GM19043 (cell line): ENCODE measurements at regions not wholly inside any gene's neighbourhood (a gene's known extent, or its start where the extent isn't known, plus 50 kb on each side); places are given as distances from the start of the nearest gene placed in this dataset.
"Not testable (repeated sequence)": the region's sequence is repeated elsewhere in the genome, so short reads cannot be mapped to it uniquely, and the experiment has no call there.

Source experiments
- ATAC-seq: cut with Tn5 transposase; IDR thresholded peaks from one replicate; pipeline ENCODE4 v1.9.1; 2021; ENCODE audit warnings: low read depth; ENCODE audit not compliant: unreplicated experiment

DNA sequence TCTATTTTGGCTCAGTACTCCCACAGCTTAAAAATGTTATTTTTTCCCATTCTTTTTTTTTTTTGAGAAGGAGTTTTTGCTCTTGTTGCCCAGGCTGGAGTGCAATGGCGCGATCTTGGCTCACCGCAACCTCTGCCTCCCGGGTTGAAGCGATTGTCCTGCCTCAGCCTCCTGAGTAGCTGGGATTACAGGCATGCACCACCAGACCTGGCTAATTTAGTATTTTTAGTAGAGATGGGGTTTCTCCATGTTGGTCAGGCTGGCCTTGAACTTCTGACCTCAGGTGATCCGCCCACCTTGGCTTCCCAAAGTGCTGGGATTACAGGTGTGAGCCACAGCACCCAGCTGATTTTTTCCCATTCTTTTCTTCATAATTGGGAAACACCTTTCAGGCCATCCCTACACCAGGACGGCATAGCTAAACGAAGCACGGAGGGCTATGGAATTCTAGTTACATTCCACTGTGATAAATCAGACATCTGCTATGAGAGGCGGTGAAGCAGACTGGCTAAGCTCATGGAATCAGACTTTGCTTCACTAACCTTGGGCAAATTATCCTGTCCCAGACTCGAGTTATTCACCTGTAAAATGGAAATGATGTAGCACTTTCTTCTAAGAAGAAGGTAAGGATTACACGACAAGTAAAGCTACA lies 68.7 kb upstream of the ZFAND5 start:
- ATAC-seq: not testable (repeated sequence)

DNA sequence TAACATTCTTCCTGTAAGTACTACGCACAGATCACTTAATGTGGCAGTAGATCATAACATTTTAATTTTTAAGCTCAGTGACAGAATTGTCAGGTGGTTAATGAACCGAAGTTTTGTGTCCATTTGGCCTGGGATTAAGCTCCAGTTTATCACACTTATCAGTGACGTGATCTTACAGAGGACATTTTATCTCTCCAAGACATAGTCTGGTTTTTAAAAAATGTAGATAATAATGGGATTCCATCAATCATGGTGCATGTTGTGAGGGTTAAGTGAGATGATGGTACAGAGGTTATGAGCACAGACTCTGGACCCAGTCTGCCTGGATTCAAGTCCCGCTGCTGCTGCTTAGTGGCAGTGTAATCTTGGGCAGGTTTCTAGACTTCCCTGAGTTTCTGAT lies 66.0 kb upstream of the ZFAND5 start:
- no peak for ATAC-seq

DNA sequence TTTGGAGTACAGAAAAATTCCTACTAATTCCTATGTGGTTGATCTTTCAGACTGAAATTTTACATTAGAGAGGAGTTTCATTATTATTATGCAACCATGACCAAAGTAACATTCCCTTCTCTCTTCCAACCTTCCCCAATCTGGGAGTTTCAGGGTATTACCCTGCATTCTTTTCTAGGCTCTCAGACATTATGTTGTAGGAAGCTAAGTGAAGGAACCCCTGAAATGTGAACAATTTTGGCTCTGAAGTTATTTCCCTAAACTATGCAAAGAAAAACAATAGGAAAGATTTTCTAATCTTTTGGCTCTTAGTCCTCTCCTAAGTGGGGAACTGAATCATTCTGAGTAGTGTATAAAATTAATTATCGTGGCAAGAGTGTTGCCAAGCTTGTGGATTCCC lies 63.3 kb upstream of the ZFAND5 start:
- ATAC-seq: no peak

DNA sequence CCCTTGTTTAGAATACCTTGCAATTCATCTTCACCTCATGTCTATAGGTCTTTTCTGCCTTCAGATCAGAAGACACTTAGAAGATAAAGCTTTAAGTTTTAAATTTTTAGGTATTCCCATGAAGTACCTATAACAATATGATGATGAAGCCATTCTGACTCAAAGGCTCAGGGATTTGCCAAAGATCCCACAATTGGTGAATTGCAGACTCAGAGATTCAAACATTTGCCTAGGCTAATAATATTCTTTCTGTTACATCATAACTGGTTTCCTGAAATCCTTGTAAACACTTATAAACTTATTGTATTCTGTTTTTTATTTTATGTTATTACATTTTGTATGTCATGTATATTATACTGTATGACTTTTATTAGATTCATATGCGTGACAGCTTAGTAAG lies 62.8 kb upstream of the ZFAND5 start:
- no peak for ATAC-seq

- ATAC-seq: no peak
Measured at GRCh38 chr9:72424131-72424530, 59.1 kb upstream of the ZFAND5 start.

- no peak for ATAC-seq
Measured at GRCh38 chr9:72422214-72422613, 57.2 kb upstream of the ZFAND5 start.

GRCh38 chr9:72420783-72421182 lies 55.8 kb upstream of the ZFAND5 start:
- ATAC-seq: no peak

DNA sequence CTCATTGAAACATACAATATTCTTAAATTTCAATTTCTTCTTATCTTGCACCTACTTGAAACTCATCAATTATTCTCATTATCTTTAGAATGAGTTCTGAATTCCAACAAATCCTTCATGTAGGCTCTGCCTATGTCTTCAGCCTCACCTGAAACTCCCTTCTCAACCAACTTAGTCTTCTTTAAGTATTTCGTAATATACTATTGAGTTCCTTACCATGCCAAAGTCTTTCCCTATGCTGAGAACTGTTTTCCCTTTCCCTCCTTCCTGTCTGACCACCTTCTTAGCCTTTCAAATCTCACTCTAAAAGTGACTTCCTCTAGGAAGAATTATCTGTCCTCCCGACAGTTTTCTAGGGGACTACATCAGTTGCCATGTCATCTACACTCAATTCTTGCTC lies 50.9 kb upstream of the ZFAND5 start:
- ATAC-seq: no peak

DNA sequence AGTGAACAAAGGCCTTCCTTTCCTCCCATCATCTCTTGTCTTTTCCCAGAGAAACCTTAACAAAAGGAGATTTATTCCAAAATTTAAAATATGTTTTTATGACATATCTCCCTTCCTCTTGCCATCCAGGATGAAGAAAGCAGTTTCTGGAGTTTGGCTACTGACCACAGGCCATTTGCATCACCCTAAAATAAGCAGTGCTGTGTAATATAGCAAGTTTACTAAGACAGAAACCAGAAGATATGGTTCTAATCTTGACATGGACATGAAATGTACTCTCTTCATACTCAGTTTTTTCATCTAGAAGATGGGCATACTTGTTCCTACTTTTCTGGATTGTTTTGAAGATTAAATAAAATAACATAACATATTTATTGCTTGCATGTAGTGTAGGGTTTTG lies 50.2 kb upstream of the ZFAND5 start:
- ATAC-seq: no peak
